Osteocyte (in vitro differentiated cells): ENCODE measurements at regions not wholly inside any gene's neighbourhood (a gene's known extent, or its start where the extent isn't known, plus 50 kb on each side); places are given as distances from the start of the nearest gene placed in this dataset.

Experiments used
- DNase-seq: peaks from one replicate; pipeline ENCODE4 v3.0.0; 2021; ENCODE audit warnings: mixed read lengths; ENCODE audit not compliant: unreplicated experiment; ENCODE audit errors: extremely low spot score
- H3K27ac Mint-ChIP-seq: one replicate; pipeline ENCODE4 v1.8.0; 2021; ENCODE audit warnings: mild to moderate bottlenecking, mixed read lengths; ENCODE audit not compliant: unreplicated experiment
- H3K27me3 Mint-ChIP-seq: one replicate; pipeline ENCODE4 v1.8.0; 2021; ENCODE audit warnings: mixed read lengths; ENCODE audit not compliant: unreplicated experiment
- H3K36me3 Mint-ChIP-seq: one replicate; pipeline ENCODE4 v1.8.0; 2021; ENCODE audit warnings: mixed read lengths; ENCODE audit not compliant: unreplicated experiment
- H3K4me1 Mint-ChIP-seq: one replicate; pipeline ENCODE4 v1.8.0; 2021; ENCODE audit warnings: mixed read lengths; ENCODE audit not compliant: unreplicated experiment
- H3K4me3 Mint-ChIP-seq: one replicate; pipeline ENCODE4 v1.8.0; 2021; ENCODE audit warnings: mild to moderate bottlenecking, moderate library complexity, mixed read lengths; ENCODE audit not compliant: unreplicated experiment
- H3K9me3 Mint-ChIP-seq: one replicate; pipeline ENCODE4 v1.8.0; 2021; ENCODE audit warnings: mixed read lengths; ENCODE audit not compliant: unreplicated experiment
- CTCF ChIP-seq: fragments of 200-600 bp; sonication (generic); IDR thresholded peaks from 2 replicates; pipeline ENCODE4 v1.5.0; 2021; ENCODE audit warnings: antibody characterized with exemption, mild to moderate bottlenecking, moderate library complexity

- H3K9me3 Mint-ChIP-seq = peaks cover 17% of the 10 kb centered on the region
Observed at GRCh38 chr11:43101113-43101512, 210.7 kb upstream of the API5 start.

GRCh38 chr11:43116071-43116470, 195.7 kb upstream of the API5 start:
- Mint-ChIP-seq H3K4me3 (no peak overlapping the region), H3K27me3 (no peaks in the 10 kb centered on the region), H3K36me3 (no peaks in the 10 kb centered on the region), H3K4me1 (no peaks in the 10 kb centered on the region), H3K27ac (no peak overlapping the region), H3K9me3 (peaks cover 12% of the 10 kb centered on the region)
- no peak for DNase-seq
- TF ChIP-seq CTCF = no peak

More at GRCh38 chr11:43101113-43101512, 210.7 kb upstream of the API5 start:
- no peak overlapping the region for H3K4me3 Mint-ChIP-seq
- TF ChIP-seq CTCF = no peak
- H3K36me3 Mint-ChIP-seq = no peaks in the 10 kb centered on the region
- H3K27me3 Mint-ChIP-seq = no peaks in the 10 kb centered on the region
- H3K27ac Mint-ChIP-seq = no peak overlapping the region
- no peak for DNase-seq
- H3K4me1 Mint-ChIP-seq = no peaks in the 10 kb centered on the region

GRCh38 chr11:43119275-43119970, 192.4 kb upstream of the API5 start:
- H3K4me3 Mint-ChIP-seq = no peak overlapping the region
- no peaks in the 10 kb centered on the region for H3K4me1 Mint-ChIP-seq
- TF ChIP-seq CTCF = no peak
- H3K27ac Mint-ChIP-seq = no peak overlapping the region
- H3K27me3 Mint-ChIP-seq = no peaks in the 10 kb centered on the region
- peaks cover 12% of the 10 kb centered on the region for H3K9me3 Mint-ChIP-seq
- DNase-seq = no peak
- no peaks in the 10 kb centered on the region for H3K36me3 Mint-ChIP-seq

- Mint-ChIP-seq H3K4me3 (no peak overlapping the region), H3K9me3 (peaks cover 12% of the 10 kb centered on the region), H3K27me3 (no peaks in the 10 kb centered on the region), H3K4me1 (no peaks in the 10 kb centered on the region), H3K27ac (no peak overlapping the region), H3K36me3 (no peaks in the 10 kb centered on the region)
- no peak for TF ChIP-seq CTCF
- DNase-seq = no peak
Observed at GRCh38 chr11:43122546-43122945, 189.2 kb upstream of the API5 start.

- H3K4me3 Mint-ChIP-seq = no peak overlapping the region
- no peaks in the 10 kb centered on the region for H3K36me3 Mint-ChIP-seq
- no peak for TF ChIP-seq CTCF
- no peaks in the 10 kb centered on the region for H3K4me1 Mint-ChIP-seq
- H3K9me3 Mint-ChIP-seq = peaks cover 5% of the 10 kb centered on the region
- H3K27me3 Mint-ChIP-seq = no peaks in the 10 kb centered on the region
- DNase-seq = no peak
- H3K27ac Mint-ChIP-seq = no peak overlapping the region
Observed at GRCh38 chr11:43123443-43123842, 188.4 kb upstream of the API5 start.
